Common myeloid progenitor, CD34-positive (primary cell): ENCODE measurements at regions not wholly inside any gene's neighbourhood (a gene's known extent, or its start where the extent isn't known, plus 50 kb on each side); places are given as distances from the start of the nearest gene placed in this dataset.

Source experiments
- CTCF ChIA-PET: fragments of 350-600 bp; sonication (Branson Sonifier 250); formaldehyde crosslinking; loops from one replicate; lab custom pipeline; 2021; ENCODE audit warnings: antibody characterized with exemption; lab: Charles Lee
- POLR2A ChIA-PET: fragments of 350-600 bp; sonication (Branson Sonifier 250); formaldehyde crosslinking; loops from one replicate; lab custom pipeline; 2021; ENCODE audit warnings: antibody characterized with exemption; lab: Charles Lee
- DNase-seq, 3 donors: peaks; one replicate each; pipeline versions ENCODE4 v3.0.0 to v3.0.0-alpha.2; 2013
- H3K27ac ChIP-seq, 2 experiments: 1 replicate in 1 of 2; 2 replicates in 1 of 2; pipeline ENCODE4 v1.7.0; 2013; ENCODE audit warnings: inconsistent platforms in 2 of 2, low read length in 2 of 2, mild to moderate bottlenecking in 2 of 2, low read depth in 1 of 2, moderate library complexity in 1 of 2; ENCODE audit not compliant: severe bottlenecking in 2 of 2, insufficient read depth in 1 of 2, poor library complexity in 1 of 2
- H3K27me3 ChIP-seq, 5 experiments: replicated peaks in 2 of 5; 1 replicate in 3 of 5; 2 replicates in 2 of 5; pipeline versions ENCODE4 v1.6.1 to v1.7.0; 2013; ENCODE audit warnings: low read length in 4 of 5, mild to moderate bottlenecking in 2 of 5, moderate library complexity in 2 of 5, inconsistent platforms in 1 of 5; ENCODE audit not compliant: insufficient read depth in 5 of 5, control insufficient read depth in 4 of 5
- H3K36me3 ChIP-seq, 4 experiments: 1 replicate in 2 of 4; 2 replicates in 2 of 4; pipeline versions ENCODE4 v1.6.1 to v1.7.0; 2013; ENCODE audit warnings: low read length in 3 of 4, control low read depth in 1 of 4, mild to moderate bottlenecking in 1 of 4; ENCODE audit not compliant: control insufficient read depth in 4 of 4, insufficient read depth in 4 of 4
- H3K4me1 ChIP-seq, 4 experiments: 1 replicate in 3 of 4; 2 replicates in 1 of 4; pipeline versions ENCODE4 v1.6.1 to v1.7.1; 2013; ENCODE audit warnings: low read length in 3 of 4, mild to moderate bottlenecking in 3 of 4, control low read depth in 1 of 4, inconsistent platforms in 1 of 4, moderate library complexity in 1 of 4; ENCODE audit not compliant: control insufficient read depth in 4 of 4, insufficient read depth in 4 of 4; ENCODE audit errors: control extremely low read depth in 1 of 4
- H3K4me3 ChIP-seq, 7 experiments: 1 replicate in 4 of 7; 2 replicates in 3 of 7; pipeline versions ENCODE4 v1.5.1 to v1.7.0; 2013; ENCODE audit warnings: mild to moderate bottlenecking in 7 of 7, low read length in 6 of 7, moderate library complexity in 6 of 7, inconsistent platforms in 2 of 7, low read depth in 2 of 7, control low read depth in 1 of 7; ENCODE audit not compliant: insufficient read depth in 4 of 7, control insufficient read depth in 1 of 7; ENCODE audit errors: extremely low read depth in 1 of 7
- H3K9me3 ChIP-seq, 5 experiments: 1 replicate in 4 of 5; 2 replicates in 1 of 5; pipeline versions ENCODE4 v1.6.1 to v1.7.1; 2013; ENCODE audit warnings: low read length in 4 of 5, mild to moderate bottlenecking in 2 of 5, inconsistent platforms in 1 of 5, low read depth in 1 of 5, moderate library complexity in 1 of 5; ENCODE audit not compliant: control insufficient read depth in 4 of 5, insufficient read depth in 2 of 5; ENCODE audit errors: control extremely low read depth in 1 of 5
- WGBS: methylation state at CpG from one replicate; pipeline ENCODE4 v1.1.5; 2013; ENCODE audit not compliant: insufficient coverage; 5-methylcytosine and 5-hydroxymethylcytosine counted together

DNA sequence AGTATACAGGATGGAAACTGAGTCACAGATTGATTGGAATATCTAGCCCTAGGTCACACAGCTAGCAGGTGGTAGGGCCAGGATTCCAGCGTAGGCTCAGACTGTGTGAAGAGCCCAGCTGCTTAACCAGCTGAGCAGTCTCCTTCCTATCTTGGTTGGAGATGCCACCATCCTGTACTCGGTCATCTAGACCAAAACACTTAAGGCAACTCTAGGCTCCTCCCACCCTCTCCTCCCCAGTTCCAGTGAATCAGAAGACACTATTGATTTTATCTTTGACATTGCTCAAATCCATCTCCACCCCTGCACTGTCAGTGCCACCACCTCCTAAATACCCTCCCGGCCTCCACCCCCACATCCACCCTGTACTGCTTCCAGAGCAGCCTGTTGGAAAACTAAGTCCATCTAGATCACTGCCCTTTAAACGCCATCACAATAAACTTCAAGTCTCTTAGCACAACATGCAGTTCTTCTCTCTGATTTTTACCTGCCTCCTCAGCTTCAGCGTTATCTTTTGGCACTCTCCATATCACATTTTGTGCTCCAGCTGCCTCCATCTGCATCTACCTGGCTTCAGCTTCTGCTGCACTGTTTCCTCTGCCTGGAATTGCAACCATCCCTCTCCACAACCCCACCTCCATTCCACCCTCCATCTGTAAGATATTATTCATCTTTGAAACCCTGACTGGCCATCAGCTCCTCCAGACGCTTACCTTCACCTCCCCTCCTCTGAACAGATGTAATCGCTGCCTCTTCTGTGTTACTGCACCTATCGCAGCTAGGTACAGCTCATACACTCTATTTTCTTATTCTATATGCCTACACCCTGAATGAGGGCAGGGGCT, 86.8 kb upstream of the ACP3 start:
- ChIA-PET CTCF (interaction anchor here (1.0 to 1.6 kb wide), 3 partner anchors 11 to 20 kb away, joined by 3 to 7 read pairs (median 5); no protein-coding TSS in a partner anchor), POLR2A (no interaction called here)
- Histone ChIP-seq H3K9me3 (no peaks in the 10 kb centered on the region), H3K4me3 (no peak overlapping the region), H3K27ac (no peak overlapping the region), H3K36me3 (no peaks in the 10 kb centered on the region), H3K27me3 (no peaks in the 10 kb centered on the region), H3K4me1 (peaks cover 0 to 5% (median 3%) of the 10 kb centered on the region in 4 experiments)
- WGBS: 98% methylated on average over 5 of the region's 8 CpGs
- no peak for DNase-seq

DNA sequence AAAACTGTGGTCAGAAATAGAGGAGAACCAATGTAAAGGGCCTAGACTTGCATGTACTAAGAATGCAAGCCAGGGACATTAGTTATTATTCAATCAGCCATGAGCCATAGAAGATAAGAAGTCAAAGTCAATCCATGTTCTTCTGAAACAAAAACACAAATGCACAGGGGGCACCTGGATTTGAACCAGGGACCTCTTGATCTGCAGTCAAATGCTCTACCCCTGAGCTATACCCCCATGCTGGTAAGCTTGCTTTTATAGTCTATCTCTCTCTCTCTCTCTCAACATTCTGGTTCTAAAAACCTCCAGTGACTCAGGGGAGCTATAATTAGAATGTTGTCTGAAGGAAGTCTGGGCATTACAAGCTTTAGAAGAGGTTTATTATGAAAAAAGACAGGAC, 85.6 kb upstream of the ACP3 start:
- ChIA-PET CTCF (interaction anchor here (0.6 to 1.9 kb wide), 6 partner anchors 10 to 117 kb away, joined by 3 to 7 read pairs (median 4); no protein-coding TSS in a partner anchor), POLR2A (no interaction called here)
- Histone ChIP-seq H3K27me3 (no peaks in the 10 kb centered on the region), H3K9me3 (no peaks in the 10 kb centered on the region), H3K4me1 (peaks cover 0 to 5% (median 3%) of the 10 kb centered on the region in 4 experiments), H3K36me3 (no peaks in the 10 kb centered on the region), H3K4me3 (no peak overlapping the region), H3K27ac (no peak overlapping the region)
- peak; percentile 19 to 61 (median 50) for DNase-seq

DNA sequence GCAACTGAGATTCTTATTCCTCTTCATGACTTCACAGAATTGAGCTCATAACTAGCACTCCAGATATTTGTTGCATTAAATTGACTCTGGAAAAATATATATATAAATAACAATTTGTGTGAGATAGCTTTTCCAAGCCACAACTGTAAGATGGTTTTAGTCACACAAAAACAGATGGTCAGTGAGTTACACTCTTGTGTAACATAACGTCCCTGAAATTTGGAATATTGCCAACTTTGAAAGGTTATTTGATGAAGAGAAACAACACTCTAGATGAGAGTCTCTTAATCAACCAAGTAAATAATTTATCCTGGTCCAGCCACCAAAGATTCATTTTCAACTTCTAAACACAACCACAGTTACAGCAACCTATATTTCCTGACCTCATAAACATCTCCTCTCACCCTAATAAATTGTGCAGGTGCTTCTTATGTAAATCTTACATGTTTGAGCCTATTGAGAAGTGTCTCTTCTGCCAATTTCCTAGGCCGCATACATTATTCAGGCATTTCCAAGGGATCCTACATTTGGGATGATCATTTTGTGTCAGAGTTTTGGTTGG, 84.9 kb upstream of the ACP3 start:
- H3K27me3 ChIP-seq: no peaks in the 10 kb centered on the region
- H3K27ac ChIP-seq: no peak overlapping the region
- DNase-seq: peak in 1 of 3 donors; percentile 4
- ChIA-PET CTCF (interaction anchor here (0.6 to 1.9 kb wide), 4 partner anchors 11 to 116 kb away, joined by 3 to 5 read pairs (median 4); no protein-coding TSS in a partner anchor), POLR2A (no interaction called here)
- H3K36me3 ChIP-seq: no peaks in the 10 kb centered on the region
- H3K4me1 ChIP-seq: peaks cover 0 to 5% (median 3%) of the 10 kb centered on the region in 4 experiments
- no peaks in the 10 kb centered on the region for H3K9me3 ChIP-seq
- H3K4me3 ChIP-seq: no peak overlapping the region
- WGBS: 100% methylated on average over 1 of the region's 2 CpGs

DNA sequence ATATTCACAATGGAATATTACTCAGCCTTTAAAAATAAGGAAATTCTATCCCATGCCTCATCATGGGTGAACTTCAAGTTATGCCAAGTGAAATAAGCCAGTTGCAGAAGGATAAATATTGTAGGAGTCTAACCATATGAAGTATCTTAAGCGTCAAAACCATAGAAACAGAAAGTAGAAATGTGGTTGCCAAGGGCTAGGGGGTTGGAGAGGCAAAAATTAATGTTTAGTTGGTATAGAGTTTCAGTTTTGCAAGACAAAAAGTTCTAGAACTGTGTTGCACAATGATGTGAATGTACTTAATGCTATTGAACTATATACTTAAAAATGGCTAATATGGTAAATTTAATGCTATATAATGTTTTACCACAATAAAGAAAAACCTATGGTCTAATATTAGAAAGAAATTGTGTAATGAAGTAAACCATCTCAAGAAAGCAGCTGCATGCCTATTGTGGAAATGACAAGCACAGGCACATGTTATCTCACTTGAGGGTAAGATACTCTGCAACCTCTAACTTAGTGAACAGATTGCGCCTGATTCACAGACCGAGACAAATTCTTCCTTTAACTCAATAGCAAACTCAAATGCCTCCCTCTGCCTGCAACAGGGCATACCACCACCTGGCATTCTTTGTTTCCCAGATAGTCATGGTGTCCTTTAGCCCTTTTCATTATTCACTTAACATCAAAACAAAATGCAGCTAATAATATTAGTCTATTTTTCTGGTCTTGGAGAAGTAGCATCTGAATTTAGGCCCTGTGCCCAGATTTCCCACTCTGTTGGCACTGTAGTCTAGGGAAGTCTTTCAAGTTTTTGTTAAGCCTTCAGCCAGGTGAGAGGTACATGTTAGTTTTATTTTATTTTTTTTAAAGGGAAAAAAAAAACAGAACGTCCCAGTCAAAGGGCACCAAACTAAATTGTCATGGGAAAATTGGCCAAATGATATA, 80.2 kb upstream of the ACP3 start:
- no peak for DNase-seq
- WGBS: 100% methylated on average over 3 of the region's 4 CpGs
- Histone ChIP-seq H3K27ac (no peak overlapping the region), H3K4me3 (no peak overlapping the region), H3K9me3 (peaks cover 0 to 5% (median 0%) of the 10 kb centered on the region in 5 experiments), H3K36me3 (no peaks in the 10 kb centered on the region), H3K27me3 (no peaks in the 10 kb centered on the region), H3K4me1 (peaks cover 0 to 3% (median under 1%) of the 10 kb centered on the region in 4 experiments)
- ChIA-PET CTCF (no interaction called here), POLR2A (no interaction called here)

DNA sequence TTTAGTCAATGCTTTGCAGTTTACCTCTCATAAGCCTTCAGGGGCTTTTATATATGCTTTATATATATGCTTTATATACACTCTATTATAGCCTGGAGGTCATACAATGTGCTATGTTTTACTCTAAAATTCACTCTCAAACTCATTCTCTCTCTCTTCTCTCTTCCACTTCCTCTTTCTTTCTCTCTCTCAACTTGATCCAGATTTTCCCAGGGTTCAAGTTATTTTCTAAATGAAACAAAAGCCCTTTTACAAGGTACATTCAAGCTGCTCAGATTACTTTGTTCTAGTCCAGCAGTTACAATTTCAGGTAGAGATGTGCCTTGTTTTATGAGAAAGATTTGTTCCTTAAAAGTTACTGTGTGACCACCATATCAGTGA, 79.6 kb upstream of the ACP3 start:
- no peak for DNase-seq
- ChIA-PET POLR2A (no interaction called here), CTCF (interaction anchor here (1.1 kb wide), 1 partner anchor 14 kb away, joined by 3 read pairs; no protein-coding TSS in a partner anchor)
- Histone ChIP-seq H3K36me3 (no peaks in the 10 kb centered on the region), H3K27ac (no peak overlapping the region), H3K4me3 (no peak overlapping the region), H3K27me3 (no peaks in the 10 kb centered on the region), H3K4me1 (peaks cover 0 to under 1% (median under 1%) of the 10 kb centered on the region in 4 experiments), H3K9me3 (peaks cover 0 to 5% (median 0%) of the 10 kb centered on the region in 5 experiments)

DNA sequence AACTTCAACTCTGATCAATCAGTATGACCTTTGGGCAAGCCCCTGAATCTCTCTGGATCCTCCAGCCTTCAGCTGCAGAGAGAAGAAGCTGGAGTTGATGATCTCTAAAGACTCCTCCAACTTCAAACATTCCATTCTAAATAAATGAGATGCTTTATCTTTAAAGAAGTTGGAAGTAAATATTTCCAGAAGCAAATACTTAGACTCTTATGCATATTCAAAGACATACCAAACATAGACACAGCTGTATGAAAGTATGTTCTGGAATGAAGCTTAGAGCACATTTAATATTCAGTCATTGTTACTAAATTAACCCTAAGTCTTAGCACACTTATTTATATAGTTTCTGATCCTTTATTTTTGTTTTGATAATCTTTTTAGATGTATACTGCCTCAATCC, 77.6 kb upstream of the ACP3 start:
- Histone ChIP-seq H3K27me3 (no peaks in the 10 kb centered on the region), H3K27ac (no peak overlapping the region), H3K36me3 (no peaks in the 10 kb centered on the region), H3K4me1 (peaks cover 0 to 5% (median 2%) of the 10 kb centered on the region in 4 experiments), H3K4me3 (no peak overlapping the region), H3K9me3 (peaks cover 0 to 5% (median 0%) of the 10 kb centered on the region in 5 experiments)
- CTCF ChIA-PET: interaction anchor here (0.6 to 2.2 kb wide), 2 partner anchors 9 to 29 kb away, joined by 3 to 7 read pairs; no protein-coding TSS in a partner anchor
- no peak for DNase-seq
- POLR2A ChIA-PET: no interaction called here
